HCT116 (cell line): ENCODE measurements at regions not wholly inside any gene's neighbourhood (a gene's known extent, or its start where the extent isn't known, plus 50 kb on each side); places are given as distances from the start of the nearest gene placed in this dataset.

Source experiments
- ATAC-seq: fragments of 200-7000 bp; cut with Tn5 transposase; 2 replicates; pipeline ENCODE4 v1.9.1; 2020; ENCODE audit warnings: mild to moderate bottlenecking, moderate library complexity
- BruUV-seq: library from RNA; stranded (reverse); fragments of 400-500 nt; replicated peaks from 2 replicates; lab custom pipeline; 2021; lab: Mats Ljungman, UMichigan
- CTCF ChIA-PET: fragments of 300-600 bp; sonication (Branson Sonifier 250); formaldehyde crosslinking; loops from one replicate; lab custom pipeline; 2021; ENCODE audit warnings: antibody characterized with exemption; lab: Charles Lee
- POLR2A ChIA-PET: fragments of 300-600, 350-600 bp; sonication (Branson Sonifier 250); formaldehyde crosslinking; loops from one replicate; lab custom pipeline; 2021; ENCODE audit warnings: antibody characterized with exemption; lab: Charles Lee
- RAD21 ChIA-PET, 2 experiments: fragments of 300-600 bp; sonication (Branson Sonifier 250); formaldehyde crosslinking; loops; one replicate each; lab custom pipeline; 2023; ENCODE audit warnings: low total read pairs in 2 of 2; ENCODE audit not compliant: uncharacterized antibody in 2 of 2, unreplicated experiment in 2 of 2, low non-redundant PET in 1 of 2; lab: Charles Lee
- DNase-seq: peaks from one replicate; pipeline ENCODE4 v3.0.0-alpha.2; 2010; ENCODE audit warnings: low read depth, low spot score
- H2AFZ ChIP-seq: fragments of 200-600 bp; shearing (Covaris generic), sonication (generic); 2 replicates; pipeline ENCODE4 v1.6.1; 2017; ENCODE audit warnings: low read depth, mixed run types, mixed read lengths, antibody characterized with exemption, low read length; ENCODE audit not compliant: poor library complexity, severe bottlenecking
- H3K27ac ChIP-seq: 2 replicates; pipeline ENCODE4 v1.5.1; 2012; ENCODE audit warnings: low read depth, low read length
- H3K27me3 ChIP-seq: fragments of 200-600 bp; sonication (generic); 2 replicates; pipeline ENCODE4 v1.6.1; 2016; ENCODE audit warnings: mixed run types, low read length, mixed read lengths; ENCODE audit not compliant: insufficient read depth
- H3K36me3 ChIP-seq, 2 experiments: fragments of 200-500 bp in 1 of 2; fragments of 200-600 bp in 1 of 2; sonication (Bioruptor generic) in 1 of 2; sonication (generic) in 1 of 2; 2 replicates each; pipeline versions ENCODE4 v1.5.1 to v1.6.1; 2014 to 2016; ENCODE audit warnings: low read length in 2 of 2, inconsistent platforms in 1 of 2, mixed read lengths in 1 of 2, mixed run types in 1 of 2; ENCODE audit not compliant: insufficient read depth in 2 of 2, control insufficient read depth in 1 of 2
- H3K4me1 ChIP-seq, 2 experiments: fragments of 200-600 bp in 1 of 2; sonication (generic) in 1 of 2; 2 replicates each; pipeline versions ENCODE4 v1.5.1 to v1.6.1; 2012 to 2017; ENCODE audit warnings: low read length in 2 of 2, inconsistent platforms in 1 of 2, mild to moderate bottlenecking in 1 of 2, mixed read lengths in 1 of 2, mixed run types in 1 of 2, moderate library complexity in 1 of 2; ENCODE audit not compliant: insufficient read depth in 2 of 2, control insufficient read depth in 1 of 2
- H3K4me2 ChIP-seq: fragments of 200-600 bp; sonication (generic); 2 replicates; pipeline ENCODE4 v1.6.1; 2017; ENCODE audit warnings: mixed run types, low read length, mixed read lengths
- H3K4me3 ChIP-seq, 2 experiments: fragments of 200-600 bp in 1 of 2; sonication (generic) in 1 of 2; replicated peaks in 1 of 2; 2 replicates each; pipeline ENCODE4 v1.5.1; 2011 to 2016; ENCODE audit warnings: low read length in 2 of 2, control low read depth in 1 of 2, low read depth in 1 of 2, mild to moderate bottlenecking in 1 of 2, mixed read lengths in 1 of 2, mixed run types in 1 of 2
- H3K79me2 ChIP-seq: fragments of 200-600 bp; sonication (generic); 2 replicates; pipeline ENCODE4 v1.6.1; 2017; ENCODE audit warnings: mild to moderate bottlenecking, mixed run types, low read length, moderate library complexity, mixed read lengths; ENCODE audit not compliant: insufficient read depth
- H3K9ac ChIP-seq: fragments of 200-600 bp; sonication (generic); 2 replicates; pipeline ENCODE4 v1.6.1; 2016; ENCODE audit warnings: low read length, mixed read lengths
- H3K9me2 ChIP-seq: fragments of 200-600 bp; sonication (generic), shearing (Covaris generic); 2 replicates; pipeline ENCODE4 v1.6.1; 2017; ENCODE audit warnings: mixed run types, mild to moderate bottlenecking, moderate library complexity; ENCODE audit not compliant: insufficient read depth
- H3K9me3 ChIP-seq, 2 experiments: fragments of 200-500 bp in 1 of 2; fragments of 200-600 bp in 1 of 2; sonication (Bioruptor generic) in 1 of 2; sonication (generic) in 1 of 2; 2 replicates each; pipeline ENCODE4 v1.6.1; 2014 to 2017; ENCODE audit warnings: low read length in 2 of 2, mixed read lengths in 2 of 2, inconsistent platforms in 1 of 2, low read depth in 1 of 2, mild to moderate bottlenecking in 1 of 2, mixed run types in 1 of 2, moderate library complexity in 1 of 2; ENCODE audit not compliant: control insufficient read depth in 1 of 2, insufficient read depth in 1 of 2
- H4K20me1 ChIP-seq: fragments of 200-600 bp; sonication (generic), shearing (Covaris generic); 2 replicates; pipeline ENCODE4 v1.6.1; 2017; ENCODE audit warnings: mixed run types, mild to moderate bottlenecking, moderate library complexity; ENCODE audit not compliant: insufficient read depth
- ATF3 ChIP-seq: IDR thresholded peaks from 2 replicates; pipeline ENCODE4 v1.6.1; 2012
- CBX3 ChIP-seq: IDR thresholded peaks from 2 replicates; pipeline ENCODE4 v1.6.1; 2012; ENCODE audit warnings: low read depth
- CEBPB ChIP-seq: IDR thresholded peaks from 2 replicates; pipeline ENCODE4 v1.6.1; 2012; ENCODE audit warnings: low read depth
- CTCF ChIP-seq, 3 experiments: fragments of 200-600 bp in 1 of 3; sonication (generic) in 1 of 3; IDR thresholded peaks in 2 of 3; conservative IDR thresholded peaks in 1 of 3; 2 replicates each; pipeline ENCODE4 v1.5.1; 2012 to 2017; ENCODE audit warnings: low read depth in 2 of 3, low read length in 2 of 3, antibody characterized with exemption in 1 of 3, borderline replicate concordance in 1 of 3, control low read depth in 1 of 3, mild to moderate bottlenecking in 1 of 3, mixed read lengths in 1 of 3, mixed run types in 1 of 3, moderate library complexity in 1 of 3; ENCODE audit not compliant: insufficient read depth in 1 of 3
- EGR1 ChIP-seq: IDR thresholded peaks from 2 replicates; pipeline ENCODE4 v1.6.1; 2012; ENCODE audit warnings: low read depth
- ELF1 ChIP-seq: IDR thresholded peaks from 2 replicates; pipeline ENCODE4 v1.6.1; 2012; ENCODE audit warnings: low read depth, borderline replicate concordance
- EZH2 ChIP-seq: fragments of 200-600 bp; sonication (generic); IDR thresholded peaks from 2 replicates; pipeline ENCODE4 v1.6.1; 2017; ENCODE audit warnings: antibody characterized with exemption, mixed run types
- EZH2phosphoT487 ChIP-seq: fragments of 200-600 bp; IDR thresholded peaks from 2 replicates; pipeline ENCODE4 v1.6.1; 2018; ENCODE audit warnings: antibody characterized with exemption, borderline replicate concordance
- FOSL1 ChIP-seq: IDR thresholded peaks from 2 replicates; pipeline ENCODE4 v1.6.1; 2012; ENCODE audit warnings: low read depth
- JUND ChIP-seq: IDR thresholded peaks from 2 replicates; pipeline ENCODE4 v1.6.1; 2012
- MAX ChIP-seq: IDR thresholded peaks from 2 replicates; pipeline ENCODE4 v1.6.1; 2012
- POLR2A ChIP-seq: IDR thresholded peaks from 2 replicates; pipeline ENCODE4 v1.7.0; 2011; ENCODE audit warnings: borderline replicate concordance; ENCODE audit not compliant: insufficient read depth, insufficient read length; ENCODE audit errors: extremely low read depth
- RAD21 ChIP-seq: IDR thresholded peaks from 2 replicates; pipeline ENCODE4 v1.6.1; 2012; ENCODE audit warnings: low read depth, mild to moderate bottlenecking
- REST ChIP-seq: IDR thresholded peaks from 2 replicates; pipeline ENCODE4 v1.6.1; 2012; ENCODE audit warnings: low read depth
- SIN3A ChIP-seq: IDR thresholded peaks from 2 replicates; pipeline ENCODE4 v1.6.1; 2012; ENCODE audit warnings: low read depth
- SP1 ChIP-seq: IDR thresholded peaks from 2 replicates; pipeline ENCODE4 v1.6.1; 2012; ENCODE audit warnings: low read depth
- TCF7L2 ChIP-seq: IDR thresholded peaks from 2 replicates; pipeline ENCODE4 v1.7.0; 2011; ENCODE audit warnings: borderline replicate concordance, inconsistent platforms; ENCODE audit not compliant: insufficient read depth, insufficient read length; ENCODE audit errors: extremely low read depth
- YY1 ChIP-seq: IDR thresholded peaks from 2 replicates; pipeline ENCODE4 v1.6.1; 2011; ENCODE audit warnings: low read length, low read depth, moderate library complexity, mild to moderate bottlenecking; ENCODE audit not compliant: insufficient replicate concordance; ENCODE audit errors: extremely low read depth
- ZBTB33 ChIP-seq: IDR thresholded peaks from 2 replicates; pipeline ENCODE4 v1.6.1; 2011; ENCODE audit warnings: mild to moderate bottlenecking, low read length, moderate library complexity; ENCODE audit not compliant: insufficient replicate concordance; ENCODE audit errors: extremely low read depth
- ZFX ChIP-seq: fragments of 450-650 bp; IDR thresholded peaks from 2 replicates; pipeline ENCODE4 v1.6.1; 2017
- intact Hi-C: fragments of 100-400 bp; cut with micrococcal nuclease; formaldehyde crosslinking; loops from 2 replicates; pipeline ENCODE4 v1.10.0; 2022

GRCh38 chr6:141347086-141347485, 785.6 kb upstream of the GJE1 start:
- Histone ChIP-seq H3K4me2 (no peak overlapping the region), H3K9me2 (no peaks in the 10 kb centered on the region), H3K4me3 (no peak overlapping the region), H3K36me3 (no peaks in the 10 kb centered on the region), H2AFZ (no peak overlapping the region), H3K79me2 (no peaks in the 10 kb centered on the region), H3K9ac (no peak overlapping the region), H3K9me3 (no peaks in the 10 kb centered on the region), H3K27me3 (no peaks in the 10 kb centered on the region), H3K4me1 (no peaks in the 10 kb centered on the region), H4K20me1 (no peaks in the 10 kb centered on the region), H3K27ac (no peak overlapping the region)
- RAD21 ChIA-PET = no interaction called here
- DNase-seq (no peak), ATAC-seq (no peak)
- BruUV-seq = no TSS peak
- CTCF ChIA-PET = no interaction called here
- intact Hi-C loops = no loop called here
- TF ChIP-seq TCF7L2 = no peak
- no peak for TF ChIP-seq YY1
- no peak for TF ChIP-seq MAX
- no peak for TF ChIP-seq CEBPB
- no peak for TF ChIP-seq EGR1
- TF ChIP-seq REST = no peak
- no peak for TF ChIP-seq RAD21
- no peak for TF ChIP-seq CTCF (IDR thresholded peaks at IDR 0.05 in 2 of 3, conservative IDR thresholded peaks at IDR 0.05 in 1 of 3; ENCODE audit: borderline replicate concordance in 1 of 3, insufficient read depth in 1 of 3, low read depth in 2 of 3, low read length in 2 of 3)
- TF ChIP-seq FOSL1 = no peak
- TF ChIP-seq ATF3 = no peak
- no peak for TF ChIP-seq JUND
- no peak for TF ChIP-seq CBX3
- no peak for TF ChIP-seq ZFX
- TF ChIP-seq ELF1 = no peak
- TF ChIP-seq POLR2A = no peak
- TF ChIP-seq SIN3A = no peak
- no peak for TF ChIP-seq EZH2
- TF ChIP-seq EZH2phosphoT487 = no peak
- no peak for TF ChIP-seq SP1
- no peak for TF ChIP-seq ZBTB33
- POLR2A ChIA-PET = no interaction called here
